NCI-H1048 (cell line): ENCODE measurements at regions not wholly inside any gene's neighbourhood (a gene's known extent, or its start where the extent isn't known, plus 50 kb on each side); places are given as distances from the start of the nearest gene placed in this dataset.

Experiments used
- DNase-seq: peaks from one replicate; lab custom pipeline; 2025; lab: John Stamatoyannopoulos, UW

- no peak for DNase-seq
Observed at GRCh38 chr20:4512891-4513550, 173.2 kb upstream of the PRNP start.

- DNase-seq = no peak
Observed at GRCh38 chr20:4511776-4512175, 174.5 kb upstream of the PRNP start.

GRCh38 chr20:4509825-4510522, 176.3 kb upstream of the PRNP start:
- no peak for DNase-seq

GRCh38 chr20:4508773-4509172, 177.5 kb upstream of the PRNP start:
- no peak for DNase-seq

GRCh38 chr20:4507288-4507719, 179.0 kb upstream of the PRNP start:
- DNase-seq = no peak

- DNase-seq = no peak
Observed at GRCh38 chr20:4504814-4505213, 181.4 kb upstream of the PRNP start.

GRCh38 chr20:4502756-4503155, 183.5 kb upstream of the PRNP start:
- DNase-seq = no peak

GRCh38 chr20:4493386-4493785, 192.9 kb upstream of the PRNP start:
- DNase-seq = no peak

GRCh38 chr20:4491643-4492042, 194.6 kb upstream of the PRNP start:
- DNase-seq = no peak

GRCh38 chr20:4490606-4491280, 195.5 kb upstream of the PRNP start:
- DNase-seq = no peak

- no peak for DNase-seq
Observed at GRCh38 chr20:4490045-4490444, 196.2 kb upstream of the PRNP start.

GRCh38 chr20:4488407-4489339, 197.6 kb upstream of the PRNP start:
- no peak for DNase-seq

GRCh38 chr20:4484379-4484997, 201.8 kb upstream of the PRNP start:
- no peak for DNase-seq

- DNase-seq = no peak
Observed at GRCh38 chr20:4483961-4484360, 202.3 kb upstream of the PRNP start.

GRCh38 chr20:4483486-4483885, 202.8 kb upstream of the PRNP start:
- DNase-seq = no peak

GRCh38 chr20:4480104-4480503, 206.2 kb upstream of the PRNP start:
- DNase-seq = no peak

GRCh38 chr20:4476903-4477500, 209.3 kb upstream of the PRNP start:
- DNase-seq = no peak

GRCh38 chr20:4472906-4473305, 213.3 kb upstream of the PRNP start:
- DNase-seq = no peak

GRCh38 chr20:4471221-4471620, 215.0 kb upstream of the PRNP start:
- DNase-seq = no peak

- no peak for DNase-seq
Observed at GRCh38 chr20:4470375-4470774, 215.9 kb upstream of the PRNP start.

- no peak for DNase-seq
Observed at GRCh38 chr20:4469910-4470309, 216.3 kb upstream of the PRNP start.
